NT2/D1 (cell line): ENCODE measurements at regions not wholly inside any gene's neighbourhood (a gene's known extent, or its start where the extent isn't known, plus 50 kb on each side); places are given as distances from the start of the nearest gene placed in this dataset.

ENCODE experiments used
- YY1 ChIP-seq: IDR thresholded peaks from 2 replicates; pipeline ENCODE4 v1.6.1; 2011; ENCODE audit not compliant: insufficient read length, insufficient read depth
- ZNF274 ChIP-seq: IDR thresholded peaks from 2 replicates; pipeline ENCODE4 v1.6.1; 2011; ENCODE audit warnings: mild to moderate bottlenecking, low read depth, low read length

- TF ChIP-seq ZNF274 (no peak), YY1 (no peak)
Observed at GRCh38 chr11:115941481-115941993, 437.3 kb upstream of the CADM1 start.
